Retinal pigment epithelial cell (primary cell): ENCODE measurements at regions not wholly inside any gene's neighbourhood (a gene's known extent, or its start where the extent isn't known, plus 50 kb on each side); places are given as distances from the start of the nearest gene placed in this dataset.

ENCODE experiments used
- DNase-seq: peaks from one replicate; pipeline ENCODE4 v3.0.0-alpha.2; 2010; ENCODE audit warnings: low read depth
- H3K4me3 ChIP-seq: 2 replicates; pipeline ENCODE4 v1.5.1; 2011; ENCODE audit warnings: mild to moderate bottlenecking, low read length, control low read depth, moderate library complexity
- CTCF ChIP-seq: conservative IDR thresholded peaks from 2 replicates; pipeline ENCODE4 v1.5.1; 2011; ENCODE audit warnings: low read depth, low read length, control low read depth, inconsistent platforms

DNA sequence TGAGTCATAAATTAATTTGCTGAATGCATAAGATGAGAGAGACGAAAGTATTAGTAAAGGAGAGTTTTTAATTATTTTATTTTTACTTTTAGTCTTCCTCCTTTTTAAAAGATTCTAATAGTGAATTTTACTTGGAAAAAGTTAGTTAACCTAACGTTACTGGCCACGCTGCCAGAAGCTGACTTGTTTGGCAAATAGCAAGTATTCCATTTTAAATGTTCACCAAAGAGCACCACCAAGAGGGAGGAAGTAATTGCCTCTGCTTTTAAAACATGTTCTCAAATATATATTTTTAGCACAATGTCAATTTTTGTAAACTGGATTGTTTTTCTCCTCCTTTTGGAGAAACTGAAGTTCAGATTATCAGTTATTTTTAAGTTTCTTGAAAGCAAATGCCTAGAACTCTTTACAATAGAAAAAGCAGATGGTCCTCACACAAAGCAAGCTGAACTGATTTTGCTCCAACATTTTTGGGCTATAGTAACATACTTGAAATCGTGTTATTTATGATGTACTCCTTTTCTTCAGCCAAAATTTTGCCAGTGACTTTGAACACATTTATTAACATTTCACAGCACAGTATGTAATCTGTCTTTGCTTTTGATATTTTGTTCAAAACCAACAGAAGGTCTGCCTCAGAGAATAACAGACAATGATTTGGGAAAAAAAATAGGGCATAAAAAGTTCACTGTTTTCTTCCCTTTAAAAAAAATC lies 1311.0 kb upstream of the FAM98A start:
- DNase-seq: no peak
- no peak overlapping the region for H3K4me3 ChIP-seq
- no peak for TF ChIP-seq CTCF

DNA sequence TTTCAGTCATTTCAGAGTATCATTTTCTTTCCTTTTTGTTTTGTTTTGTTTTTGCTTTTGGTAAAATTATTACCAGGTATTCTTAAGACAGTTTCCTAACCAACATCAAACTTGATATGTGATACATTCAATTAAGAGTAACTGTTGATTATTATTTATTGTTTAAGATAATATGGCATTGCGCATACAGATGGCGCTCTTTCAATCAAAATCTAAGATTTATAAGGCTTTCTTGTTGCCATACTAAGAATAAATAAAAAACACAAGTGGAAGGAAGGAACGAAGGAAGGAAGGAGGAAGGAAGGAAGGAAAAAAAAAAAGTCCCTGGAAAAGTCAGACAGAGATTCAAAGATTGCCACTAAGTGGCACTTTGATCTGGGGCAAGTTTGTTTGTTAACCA lies 1308.7 kb upstream of the FAM98A start:
- no peak overlapping the region for H3K4me3 ChIP-seq
- no peak for DNase-seq
- no peak for TF ChIP-seq CTCF

GRCh38 chr2:34901739-34902138 lies 1302.6 kb upstream of the FAM98A start:
- TF ChIP-seq CTCF: no peak
- DNase-seq: no peak
- H3K4me3 ChIP-seq: no peak overlapping the region

DNA sequence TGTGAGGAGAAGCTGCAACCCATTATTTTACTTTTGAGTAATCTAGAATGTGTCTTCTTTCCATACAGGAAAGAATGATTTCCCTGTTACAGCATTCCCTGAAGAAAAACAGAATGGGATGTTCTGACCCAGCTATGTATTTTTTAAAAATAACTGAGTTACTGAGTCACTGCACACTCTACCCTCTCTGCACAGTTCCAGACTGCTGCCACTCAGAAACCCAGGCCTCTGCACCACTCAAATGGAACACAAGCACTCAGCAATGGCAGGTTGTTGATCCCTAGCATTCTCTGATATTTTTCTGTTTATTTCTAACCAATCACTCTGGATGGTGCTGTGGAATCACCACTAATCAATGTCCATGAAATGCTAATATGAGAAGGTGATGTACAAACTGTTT lies 1300.0 kb upstream of the FAM98A start:
- TF ChIP-seq CTCF: no peak
- H3K4me3 ChIP-seq: no peak overlapping the region
- no peak for DNase-seq

- no peak for DNase-seq
- TF ChIP-seq CTCF: no peak
Measured at GRCh38 chr2:34892766-34893165, 1293.7 kb upstream of the FAM98A start.

DNA sequence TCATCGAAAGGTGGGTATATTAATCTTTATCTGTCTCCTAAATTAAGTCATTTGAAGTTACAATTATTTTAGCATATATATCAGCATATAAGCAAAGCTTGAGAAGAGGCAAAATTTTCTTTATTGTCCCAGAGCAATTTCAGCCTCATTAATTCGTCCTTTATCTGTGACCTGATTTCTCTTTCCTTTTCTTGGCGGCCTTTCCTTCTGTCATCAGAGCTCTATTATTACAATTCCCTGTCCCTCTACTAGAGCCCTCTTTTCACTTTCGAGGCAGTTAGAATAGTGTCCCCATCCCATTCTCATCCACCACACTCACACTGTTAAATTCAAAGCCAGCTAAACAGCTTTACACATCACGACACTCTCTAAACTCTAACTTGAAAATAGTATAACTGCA lies 1293.2 kb upstream of the FAM98A start:
- TF ChIP-seq CTCF: no peak
- no peak for DNase-seq
- no peak overlapping the region for H3K4me3 ChIP-seq

More at GRCh38 chr2:34892766-34893165, 1293.7 kb upstream of the FAM98A start:
- H3K4me3 ChIP-seq: no peak overlapping the region

GRCh38 chr2:34875091-34875745 lies 1276.1 kb upstream of the FAM98A start:
- DNase-seq: no peak
- H3K4me3 ChIP-seq: no peak overlapping the region
- no peak for TF ChIP-seq CTCF
